HCT116 (cell line): ENCODE measurements at regions not wholly inside any gene's neighbourhood (a gene's known extent, or its start where the extent isn't known, plus 50 kb on each side); places are given as distances from the start of the nearest gene placed in this dataset.

Source experiments
- ATAC-seq: fragments of 200-7000 bp; cut with Tn5 transposase; 2 replicates; pipeline ENCODE4 v1.9.1; 2020; ENCODE audit warnings: mild to moderate bottlenecking, moderate library complexity
- BruUV-seq: library from RNA; stranded (reverse); fragments of 400-500 nt; replicated peaks from 2 replicates; lab custom pipeline; 2021; lab: Mats Ljungman, UMichigan
- CTCF ChIA-PET: fragments of 300-600 bp; sonication (Branson Sonifier 250); formaldehyde crosslinking; loops from one replicate; lab custom pipeline; 2021; ENCODE audit warnings: antibody characterized with exemption; lab: Charles Lee
- POLR2A ChIA-PET: fragments of 300-600, 350-600 bp; sonication (Branson Sonifier 250); formaldehyde crosslinking; loops from one replicate; lab custom pipeline; 2021; ENCODE audit warnings: antibody characterized with exemption; lab: Charles Lee
- RAD21 ChIA-PET, 2 experiments: fragments of 300-600 bp; sonication (Branson Sonifier 250); formaldehyde crosslinking; loops; one replicate each; lab custom pipeline; 2023; ENCODE audit warnings: low total read pairs in 2 of 2; ENCODE audit not compliant: uncharacterized antibody in 2 of 2, unreplicated experiment in 2 of 2, low non-redundant PET in 1 of 2; lab: Charles Lee
- DNase-seq: peaks from one replicate; pipeline ENCODE4 v3.0.0-alpha.2; 2010; ENCODE audit warnings: low read depth, low spot score
- H2AFZ ChIP-seq: fragments of 200-600 bp; shearing (Covaris generic), sonication (generic); 2 replicates; pipeline ENCODE4 v1.6.1; 2017; ENCODE audit warnings: low read depth, mixed run types, mixed read lengths, antibody characterized with exemption, low read length; ENCODE audit not compliant: poor library complexity, severe bottlenecking
- H3K27ac ChIP-seq: 2 replicates; pipeline ENCODE4 v1.5.1; 2012; ENCODE audit warnings: low read depth, low read length
- H3K27me3 ChIP-seq: fragments of 200-600 bp; sonication (generic); 2 replicates; pipeline ENCODE4 v1.6.1; 2016; ENCODE audit warnings: mixed run types, low read length, mixed read lengths; ENCODE audit not compliant: insufficient read depth
- H3K36me3 ChIP-seq, 2 experiments: fragments of 200-500 bp in 1 of 2; fragments of 200-600 bp in 1 of 2; sonication (Bioruptor generic) in 1 of 2; sonication (generic) in 1 of 2; 2 replicates each; pipeline versions ENCODE4 v1.5.1 to v1.6.1; 2014 to 2016; ENCODE audit warnings: low read length in 2 of 2, inconsistent platforms in 1 of 2, mixed read lengths in 1 of 2, mixed run types in 1 of 2; ENCODE audit not compliant: insufficient read depth in 2 of 2, control insufficient read depth in 1 of 2
- H3K4me1 ChIP-seq, 2 experiments: fragments of 200-600 bp in 1 of 2; sonication (generic) in 1 of 2; 2 replicates each; pipeline versions ENCODE4 v1.5.1 to v1.6.1; 2012 to 2017; ENCODE audit warnings: low read length in 2 of 2, inconsistent platforms in 1 of 2, mild to moderate bottlenecking in 1 of 2, mixed read lengths in 1 of 2, mixed run types in 1 of 2, moderate library complexity in 1 of 2; ENCODE audit not compliant: insufficient read depth in 2 of 2, control insufficient read depth in 1 of 2
- H3K4me2 ChIP-seq: fragments of 200-600 bp; sonication (generic); 2 replicates; pipeline ENCODE4 v1.6.1; 2017; ENCODE audit warnings: mixed run types, low read length, mixed read lengths
- H3K4me3 ChIP-seq, 2 experiments: fragments of 200-600 bp in 1 of 2; sonication (generic) in 1 of 2; replicated peaks in 1 of 2; 2 replicates each; pipeline ENCODE4 v1.5.1; 2011 to 2016; ENCODE audit warnings: low read length in 2 of 2, control low read depth in 1 of 2, low read depth in 1 of 2, mild to moderate bottlenecking in 1 of 2, mixed read lengths in 1 of 2, mixed run types in 1 of 2
- H3K79me2 ChIP-seq: fragments of 200-600 bp; sonication (generic); 2 replicates; pipeline ENCODE4 v1.6.1; 2017; ENCODE audit warnings: mild to moderate bottlenecking, mixed run types, low read length, moderate library complexity, mixed read lengths; ENCODE audit not compliant: insufficient read depth
- H3K9ac ChIP-seq: fragments of 200-600 bp; sonication (generic); 2 replicates; pipeline ENCODE4 v1.6.1; 2016; ENCODE audit warnings: low read length, mixed read lengths
- H3K9me2 ChIP-seq: fragments of 200-600 bp; sonication (generic), shearing (Covaris generic); 2 replicates; pipeline ENCODE4 v1.6.1; 2017; ENCODE audit warnings: mixed run types, mild to moderate bottlenecking, moderate library complexity; ENCODE audit not compliant: insufficient read depth
- H3K9me3 ChIP-seq, 2 experiments: fragments of 200-500 bp in 1 of 2; fragments of 200-600 bp in 1 of 2; sonication (Bioruptor generic) in 1 of 2; sonication (generic) in 1 of 2; 2 replicates each; pipeline ENCODE4 v1.6.1; 2014 to 2017; ENCODE audit warnings: low read length in 2 of 2, mixed read lengths in 2 of 2, inconsistent platforms in 1 of 2, low read depth in 1 of 2, mild to moderate bottlenecking in 1 of 2, mixed run types in 1 of 2, moderate library complexity in 1 of 2; ENCODE audit not compliant: control insufficient read depth in 1 of 2, insufficient read depth in 1 of 2
- H4K20me1 ChIP-seq: fragments of 200-600 bp; sonication (generic), shearing (Covaris generic); 2 replicates; pipeline ENCODE4 v1.6.1; 2017; ENCODE audit warnings: mixed run types, mild to moderate bottlenecking, moderate library complexity; ENCODE audit not compliant: insufficient read depth
- CBX3 ChIP-seq: IDR thresholded peaks from 2 replicates; pipeline ENCODE4 v1.6.1; 2012; ENCODE audit warnings: low read depth
- CEBPB ChIP-seq: IDR thresholded peaks from 2 replicates; pipeline ENCODE4 v1.6.1; 2012; ENCODE audit warnings: low read depth
- EGR1 ChIP-seq: IDR thresholded peaks from 2 replicates; pipeline ENCODE4 v1.6.1; 2012; ENCODE audit warnings: low read depth
- EZH2 ChIP-seq: fragments of 200-600 bp; sonication (generic); IDR thresholded peaks from 2 replicates; pipeline ENCODE4 v1.6.1; 2017; ENCODE audit warnings: antibody characterized with exemption, mixed run types
- EZH2phosphoT487 ChIP-seq: fragments of 200-600 bp; IDR thresholded peaks from 2 replicates; pipeline ENCODE4 v1.6.1; 2018; ENCODE audit warnings: antibody characterized with exemption, borderline replicate concordance
- FOSL1 ChIP-seq: IDR thresholded peaks from 2 replicates; pipeline ENCODE4 v1.6.1; 2012; ENCODE audit warnings: low read depth
- POLR2A ChIP-seq: IDR thresholded peaks from 2 replicates; pipeline ENCODE4 v1.7.0; 2011; ENCODE audit warnings: borderline replicate concordance; ENCODE audit not compliant: insufficient read depth, insufficient read length; ENCODE audit errors: extremely low read depth
- SP1 ChIP-seq: IDR thresholded peaks from 2 replicates; pipeline ENCODE4 v1.6.1; 2012; ENCODE audit warnings: low read depth
- SRF ChIP-seq: IDR thresholded peaks from 2 replicates; pipeline ENCODE4 v1.6.1; 2012; ENCODE audit warnings: low read depth
- YY1 ChIP-seq: IDR thresholded peaks from 2 replicates; pipeline ENCODE4 v1.6.1; 2011; ENCODE audit warnings: low read length, low read depth, moderate library complexity, mild to moderate bottlenecking; ENCODE audit not compliant: insufficient replicate concordance; ENCODE audit errors: extremely low read depth
- ZFX ChIP-seq: fragments of 450-650 bp; IDR thresholded peaks from 2 replicates; pipeline ENCODE4 v1.6.1; 2017
- intact Hi-C: fragments of 100-400 bp; cut with micrococcal nuclease; formaldehyde crosslinking; loops from 2 replicates; pipeline ENCODE4 v1.10.0; 2022
- TF ChIP-seq, protein P1 (sequence below): IDR thresholded peaks from 2 replicates; pipeline ENCODE4 v1.6.1; 2012
- TF ChIP-seq, protein P2 (sequence below), 3 experiments: fragments of 200-600 bp in 1 of 3; sonication (generic) in 1 of 3; IDR thresholded peaks in 2 of 3; conservative IDR thresholded peaks in 1 of 3; 2 replicates each; pipeline ENCODE4 v1.5.1; 2012 to 2017; ENCODE audit warnings: low read depth in 2 of 3, low read length in 2 of 3, antibody characterized with exemption in 1 of 3, borderline replicate concordance in 1 of 3, control low read depth in 1 of 3, mild to moderate bottlenecking in 1 of 3, mixed read lengths in 1 of 3, mixed run types in 1 of 3, moderate library complexity in 1 of 3; ENCODE audit not compliant: insufficient read depth in 1 of 3
- TF ChIP-seq, protein P3 (sequence below): IDR thresholded peaks from 2 replicates; pipeline ENCODE4 v1.6.1; 2012

DNA sequence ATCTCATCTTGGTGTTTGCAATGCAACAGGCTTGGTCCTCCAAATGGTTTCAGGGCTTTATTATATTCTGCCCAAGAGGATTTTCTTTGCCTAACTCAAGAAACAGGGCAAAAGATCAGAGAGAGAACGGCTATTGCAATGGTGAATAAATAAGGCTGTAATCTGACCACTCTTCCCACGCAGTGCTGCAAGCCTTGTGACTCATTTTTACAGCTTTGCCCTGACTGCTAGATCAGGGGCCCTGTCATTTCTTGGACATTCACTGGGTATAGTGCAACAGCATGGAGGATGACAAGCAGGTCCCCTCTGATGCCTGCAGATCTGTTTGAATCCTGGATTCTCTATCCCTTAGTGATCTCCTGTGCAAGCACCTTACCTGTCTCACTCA is 459.1 kb downstream of the EBF1 start:
- Histone ChIP-seq H3K27ac (no peak overlapping the region), H3K9ac (no peak overlapping the region), H3K4me3 (no peak overlapping the region), H3K79me2 (no peaks in the 10 kb centered on the region), H3K4me1 (no peaks in the 10 kb centered on the region), H4K20me1 (no peaks in the 10 kb centered on the region), H3K9me2 (no peaks in the 10 kb centered on the region), H2AFZ (no peak overlapping the region), H3K4me2 (no peak overlapping the region), H3K9me3 (no peaks in the 10 kb centered on the region), H3K27me3 (no peaks in the 10 kb centered on the region), H3K36me3 (no peaks in the 10 kb centered on the region)
- DNase-seq (no peak), ATAC-seq (no peak)
- no TSS peak for BruUV-seq
- CTCF ChIA-PET, result no interaction called here
- RAD21 ChIA-PET, result no interaction called here
- intact Hi-C loops, result no loop called here
- TF ChIP-seq ZFX, result no peak
- peak; percentile 51; the same call in 1 of the 2 replicates for TF ChIP-seq EGR1
- TF ChIP-seq YY1, result no peak
- TF ChIP-seq CBX3, result no peak
- TF ChIP-seq SP1, result no peak
- POLR2A ChIA-PET, result no interaction called here

- ChIA-PET CTCF (no interaction called here), POLR2A (no interaction called here)
- Histone ChIP-seq H3K9me3 (no peaks in the 10 kb centered on the region), H3K4me3 (no peak overlapping the region), H3K27ac (no peak overlapping the region), H3K9me2 (no peaks in the 10 kb centered on the region), H2AFZ (no peak overlapping the region), H3K27me3 (no peaks in the 10 kb centered on the region; the same call in 1 of the 2 replicates), H4K20me1 (no peaks in the 10 kb centered on the region), H3K4me1 (no peaks in the 10 kb centered on the region)
- BruUV-seq, result no TSS peak
- no peak for ATAC-seq
- TF ChIP-seq SRF (no peak), FOSL1 (no peak), SP1 (no peak), EZH2 (no peak), EZH2phosphoT487 (no peak), YY1 (no peak), EGR1 (no peak), CEBPB (no peak), POLR2A (no peak)
- TF ChIP-seq, protein P1, sequence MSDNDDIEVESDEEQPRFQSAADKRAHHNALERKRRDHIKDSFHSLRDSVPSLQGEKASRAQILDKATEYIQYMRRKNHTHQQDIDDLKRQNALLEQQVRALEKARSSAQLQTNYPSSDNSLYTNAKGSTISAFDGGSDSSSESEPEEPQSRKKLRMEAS, result no peak
- TF ChIP-seq, protein P2, sequence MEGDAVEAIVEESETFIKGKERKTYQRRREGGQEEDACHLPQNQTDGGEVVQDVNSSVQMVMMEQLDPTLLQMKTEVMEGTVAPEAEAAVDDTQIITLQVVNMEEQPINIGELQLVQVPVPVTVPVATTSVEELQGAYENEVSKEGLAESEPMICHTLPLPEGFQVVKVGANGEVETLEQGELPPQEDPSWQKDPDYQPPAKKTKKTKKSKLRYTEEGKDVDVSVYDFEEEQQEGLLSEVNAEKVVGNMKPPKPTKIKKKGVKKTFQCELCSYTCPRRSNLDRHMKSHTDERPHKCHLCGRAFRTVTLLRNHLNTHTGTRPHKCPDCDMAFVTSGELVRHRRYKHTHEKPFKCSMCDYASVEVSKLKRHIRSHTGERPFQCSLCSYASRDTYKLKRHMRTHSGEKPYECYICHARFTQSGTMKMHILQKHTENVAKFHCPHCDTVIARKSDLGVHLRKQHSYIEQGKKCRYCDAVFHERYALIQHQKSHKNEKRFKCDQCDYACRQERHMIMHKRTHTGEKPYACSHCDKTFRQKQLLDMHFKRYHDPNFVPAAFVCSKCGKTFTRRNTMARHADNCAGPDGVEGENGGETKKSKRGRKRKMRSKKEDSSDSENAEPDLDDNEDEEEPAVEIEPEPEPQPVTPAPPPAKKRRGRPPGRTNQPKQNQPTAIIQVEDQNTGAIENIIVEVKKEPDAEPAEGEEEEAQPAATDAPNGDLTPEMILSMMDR (IDR thresholded peaks at IDR 0.05 in 2 of 3, conservative IDR thresholded peaks at IDR 0.05 in 1 of 3; ENCODE audit: borderline replicate concordance in 1 of 3, insufficient read depth in 1 of 3, low read depth in 2 of 3, low read length in 2 of 3), result no peak
- TF ChIP-seq, protein P3, sequence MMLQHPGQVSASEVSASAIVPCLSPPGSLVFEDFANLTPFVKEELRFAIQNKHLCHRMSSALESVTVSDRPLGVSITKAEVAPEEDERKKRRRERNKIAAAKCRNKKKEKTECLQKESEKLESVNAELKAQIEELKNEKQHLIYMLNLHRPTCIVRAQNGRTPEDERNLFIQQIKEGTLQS, result no peak
- TF ChIP-seq, all 23 proteins: peak for 0
- Histone ChIP-seq H3K4me2 (no peak overlapping the region), H3K9ac (no peak overlapping the region), H3K79me2 (no peaks in the 10 kb centered on the region), H3K36me3 (no peaks in the 10 kb centered on the region)
- no peak for DNase-seq
- RAD21 ChIA-PET, result no interaction called here
- intact Hi-C loops, result no loop called here
Measured at GRCh38 chr5:158639881-158640592, 459.7 kb downstream of the EBF1 start.
